SU-DHL-6 (cell line): ENCODE measurements at regions not wholly inside any gene's neighbourhood (a gene's known extent, or its start where the extent isn't known, plus 50 kb on each side); places are given as distances from the start of the nearest gene placed in this dataset.

Experiments used
- CTCF ChIP-seq: fragments of 200-600 bp; sonication (generic); IDR thresholded peaks from one replicate; pipeline ENCODE4 v1.5.1; 2017; ENCODE audit warnings: antibody characterized with exemption, mild to moderate bottlenecking, low read length, moderate library complexity; ENCODE audit not compliant: insufficient read depth, poor library complexity, severe bottlenecking
- EZH2phosphoT487 ChIP-seq: fragments of 200-600 bp; sonication (generic), shearing (Covaris generic); conservative IDR thresholded peaks from 2 replicates; pipeline ENCODE4 v1.6.1; 2018; ENCODE audit warnings: mild to moderate bottlenecking, antibody characterized with exemption, low read length, moderate library complexity, mixed read lengths

GRCh38 chr1:157302724-157303123 lies 164.5 kb upstream of the ETV3 start:
- TF ChIP-seq CTCF (no peak), EZH2phosphoT487 (no peak)
